ENCODE measurements at regions not wholly inside any gene's neighbourhood (a gene's known extent, or its start where the extent isn't known, plus 50 kb on each side); places are given as distances from the start of the nearest gene placed in this dataset.

GRCh38 chr1:36607263-36607651 is 124.5 kb upstream of the CSF3R start:
- DNase-seq (ENCODE audit: low spot score), result no peak

- DNase-seq (ENCODE audit: low spot score), result no peak
These were observed 124.0 kb upstream of the CSF3R start for GRCh38 chr1:36606641-36607262.

- DNase-seq (ENCODE audit: low spot score), result no peak
These were observed 123.4 kb upstream of the CSF3R start for GRCh38 chr1:36605942-36606640.

GRCh38 chr1:36603461-36603860 is 120.7 kb upstream of the CSF3R start:
- DNase-seq (ENCODE audit: low spot score), result no peak

GRCh38 chr1:36602184-36602583 is 119.5 kb upstream of the CSF3R start:
- no peak for DNase-seq (ENCODE audit: low spot score)

GRCh38 chr1:36599828-36600227 is 117.1 kb upstream of the CSF3R start:
- DNase-seq (ENCODE audit: low spot score), result no peak

GRCh38 chr1:36597514-36597913 is 114.8 kb upstream of the CSF3R start:
- DNase-seq (ENCODE audit: low spot score), result no peak

GRCh38 chr1:36595921-36596320 is 113.2 kb upstream of the CSF3R start:
- no peak for DNase-seq (ENCODE audit: low spot score)

- DNase-seq (ENCODE audit: low spot score), result no peak
These were observed 112.6 kb upstream of the CSF3R start for GRCh38 chr1:36595349-36595748.

GRCh38 chr1:36594023-36594422 is 111.3 kb upstream of the CSF3R start:
- no peak for DNase-seq (ENCODE audit: low spot score)

GRCh38 chr1:36591278-36591677 is 108.6 kb upstream of the CSF3R start:
- no peak for DNase-seq (ENCODE audit: low spot score)

GRCh38 chr1:36590771-36591170 is 108.1 kb upstream of the CSF3R start:
- no peak for DNase-seq (ENCODE audit: low spot score)

GRCh38 chr1:36590264-36590663 is 107.6 kb upstream of the CSF3R start:
- DNase-seq (ENCODE audit: low spot score), result no peak

GRCh38 chr1:36588972-36589371 is 106.3 kb upstream of the CSF3R start:
- DNase-seq (ENCODE audit: low spot score), result no peak

GRCh38 chr1:36585569-36586548 is 103.1 kb upstream of the CSF3R start:
- no peak for DNase-seq (ENCODE audit: low spot score)

- DNase-seq (ENCODE audit: low spot score), result no peak
These were observed 102.3 kb upstream of the CSF3R start for GRCh38 chr1:36584874-36585453.

GRCh38 chr1:36583980-36584782 is 101.5 kb upstream of the CSF3R start:
- DNase-seq (ENCODE audit: low spot score), result no peak

- DNase-seq (ENCODE audit: low spot score), result no peak
These were observed 100.4 kb upstream of the CSF3R start for GRCh38 chr1:36583080-36583479.

- no peak for DNase-seq (ENCODE audit: low spot score)
These were observed 99.5 kb upstream of the CSF3R start for GRCh38 chr1:36582066-36582755.

- DNase-seq (ENCODE audit: low spot score), result no peak
These were observed 97.8 kb upstream of the CSF3R start for GRCh38 chr1:36580524-36580923.

GRCh38 chr1:36579039-36579438 is 96.3 kb upstream of the CSF3R start:
- DNase-seq (ENCODE audit: low spot score), result no peak

Measured in hepatic stellate cell (primary cell).